Mammary epithelial cell (primary cell): ENCODE measurements at regions not wholly inside any gene's neighbourhood (a gene's known extent, or its start where the extent isn't known, plus 50 kb on each side); places are given as distances from the start of the nearest gene placed in this dataset.

Source experiments
- EZH2 ChIP-seq: IDR thresholded peaks from 2 replicates; pipeline ENCODE4 v1.6.1; 2012; ENCODE audit warnings: low read length, inconsistent platforms, borderline replicate concordance
- TF ChIP-seq, protein P1 (sequence below), 2 donors: IDR thresholded peaks in 1 of 2; conservative IDR thresholded peaks in 1 of 2; 2 replicates each; pipeline ENCODE4 v1.5.1; 2011 to 2012; ENCODE audit warnings: inconsistent platforms in 2 of 2, low read length in 2 of 2, mild to moderate bottlenecking in 2 of 2, control low read depth in 1 of 2, low read depth in 1 of 2; ENCODE audit not compliant: insufficient read depth in 1 of 2; ENCODE audit errors: extremely low read depth in 1 of 2

GRCh38 chr5:166004006-166004405 is 2287.4 kb upstream of the WWC1 start:
- TF ChIP-seq, protein P1, sequence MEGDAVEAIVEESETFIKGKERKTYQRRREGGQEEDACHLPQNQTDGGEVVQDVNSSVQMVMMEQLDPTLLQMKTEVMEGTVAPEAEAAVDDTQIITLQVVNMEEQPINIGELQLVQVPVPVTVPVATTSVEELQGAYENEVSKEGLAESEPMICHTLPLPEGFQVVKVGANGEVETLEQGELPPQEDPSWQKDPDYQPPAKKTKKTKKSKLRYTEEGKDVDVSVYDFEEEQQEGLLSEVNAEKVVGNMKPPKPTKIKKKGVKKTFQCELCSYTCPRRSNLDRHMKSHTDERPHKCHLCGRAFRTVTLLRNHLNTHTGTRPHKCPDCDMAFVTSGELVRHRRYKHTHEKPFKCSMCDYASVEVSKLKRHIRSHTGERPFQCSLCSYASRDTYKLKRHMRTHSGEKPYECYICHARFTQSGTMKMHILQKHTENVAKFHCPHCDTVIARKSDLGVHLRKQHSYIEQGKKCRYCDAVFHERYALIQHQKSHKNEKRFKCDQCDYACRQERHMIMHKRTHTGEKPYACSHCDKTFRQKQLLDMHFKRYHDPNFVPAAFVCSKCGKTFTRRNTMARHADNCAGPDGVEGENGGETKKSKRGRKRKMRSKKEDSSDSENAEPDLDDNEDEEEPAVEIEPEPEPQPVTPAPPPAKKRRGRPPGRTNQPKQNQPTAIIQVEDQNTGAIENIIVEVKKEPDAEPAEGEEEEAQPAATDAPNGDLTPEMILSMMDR (conservative IDR thresholded peaks at IDR 0.05 in 1 of 2, IDR thresholded peaks at IDR 0.05 in 1 of 2; ENCODE audit: extremely low read depth in 1 of 2, insufficient read depth in 1 of 2, low read depth in 1 of 2, low read length in 2 of 2), result no peak
- no peak for TF ChIP-seq EZH2
